ENCODE measurements at regions not wholly inside any gene's neighbourhood (a gene's known extent, or its start where the extent isn't known, plus 50 kb on each side); places are given as distances from the start of the nearest gene placed in this dataset.

- no peaks in the 10 kb centered on the region for H3K9me3 ChIP-seq
- H3K4me3 ChIP-seq = no peak overlapping the region
- no peaks in the 10 kb centered on the region for H3K4me1 ChIP-seq
- no peaks in the 10 kb centered on the region for H3K36me3 ChIP-seq
- H3K27me3 ChIP-seq = no peaks in the 10 kb centered on the region
- ATAC-seq (no peak), DNase-seq (no peak)
- H3K27ac ChIP-seq = no peak overlapping the region
- intact Hi-C loops (cut with DNase I) = no loop called here
- no peak for TF ChIP-seq CTCF (IDR thresholded peaks at IDR 0.05)
Observed at GRCh38 chr11:38006466-38006865, 1408.4 kb upstream of the RAG2 start.

GRCh38 chr11:38005597-38005996 lies 1407.6 kb upstream of the RAG2 start:
- DNase-seq (peak in 2 of 4 donors; percentile 26 to 38), ATAC-seq (peak; percentile 73)
- intact Hi-C loops (cut with DNase I) = no loop called here
- Histone ChIP-seq H3K9me3 (no peaks in the 10 kb centered on the region), H3K27me3 (no peaks in the 10 kb centered on the region), H3K36me3 (no peaks in the 10 kb centered on the region), H3K27ac (no peak overlapping the region), H3K4me1 (no peaks in the 10 kb centered on the region), H3K4me3 (no peak overlapping the region)
- no peak for TF ChIP-seq CTCF (IDR thresholded peaks at IDR 0.05)

GRCh38 chr11:37999171-37999570 lies 1401.1 kb upstream of the RAG2 start:
- no peaks in the 10 kb centered on the region for H3K4me1 ChIP-seq
- no peaks in the 10 kb centered on the region for H3K36me3 ChIP-seq
- no peak for TF ChIP-seq CTCF (IDR thresholded peaks at IDR 0.05)
- intact Hi-C loops (cut with DNase I) = no loop called here
- H3K27me3 ChIP-seq = no peaks in the 10 kb centered on the region
- no peak for DNase-seq
- no peak for ATAC-seq
- H3K4me3 ChIP-seq = no peak overlapping the region
- no peak overlapping the region for H3K27ac ChIP-seq
- H3K9me3 ChIP-seq = no peaks in the 10 kb centered on the region

GRCh38 chr11:37995886-37996285 lies 1397.8 kb upstream of the RAG2 start:
- Histone ChIP-seq H3K9me3 (peaks cover 0 to 2% of the 10 kb centered on the region in 2 donors), H3K27me3 (no peaks in the 10 kb centered on the region), H3K27ac (no peak overlapping the region), H3K36me3 (no peaks in the 10 kb centered on the region), H3K4me3 (no peak overlapping the region), H3K4me1 (no peaks in the 10 kb centered on the region)
- intact Hi-C loops (cut with DNase I) = no loop called here
- no peak for TF ChIP-seq CTCF (IDR thresholded peaks at IDR 0.05)
- DNase-seq = no peak
- no peak for ATAC-seq

- Histone ChIP-seq H3K4me3 (no peak overlapping the region), H3K36me3 (no peaks in the 10 kb centered on the region), H3K9me3 (peaks cover 0 to 4% of the 10 kb centered on the region in 2 donors), H3K27me3 (no peaks in the 10 kb centered on the region), H3K4me1 (peaks cover 0 to 4% of the 10 kb centered on the region in 2 donors), H3K27ac (no peak overlapping the region)
- ATAC-seq = peak; percentile 34
- TF ChIP-seq CTCF (IDR thresholded peaks at IDR 0.05) = no peak
- intact Hi-C loops (cut with DNase I) = no loop called here
- peak in 2 of 4 donors; percentile 80 to 85 for DNase-seq
Observed at GRCh38 chr11:37988031-37988430, 1390.0 kb upstream of the RAG2 start.
